Ishikawa (cell line): ENCODE measurements at regions not wholly inside any gene's neighbourhood (a gene's known extent, or its start where the extent isn't known, plus 50 kb on each side); places are given as distances from the start of the nearest gene placed in this dataset.

Source experiments
- CEBPB ChIP-seq: IDR thresholded peaks from 2 replicates; pipeline ENCODE4 v1.6.1; 2012
- CREB1 ChIP-seq: IDR thresholded peaks from 2 replicates; pipeline ENCODE4 v1.6.1; 2012; ENCODE audit warnings: low read depth
- EGR1 ChIP-seq: IDR thresholded peaks from 2 replicates; pipeline ENCODE4 v1.6.1; 2012
- EP300 ChIP-seq: IDR thresholded peaks from 2 replicates; pipeline ENCODE4 v1.6.1; 2012; ENCODE audit warnings: borderline replicate concordance
- FOXM1 ChIP-seq: IDR thresholded peaks from 2 replicates; pipeline ENCODE4 v1.6.1; 2012; ENCODE audit warnings: low read depth, borderline replicate concordance
- NFIC ChIP-seq: IDR thresholded peaks from 2 replicates; pipeline ENCODE4 v1.6.1; 2012
- RAD21 ChIP-seq: IDR thresholded peaks from 2 replicates; pipeline ENCODE4 v1.6.1; 2012; ENCODE audit warnings: low read depth
- REST ChIP-seq: IDR thresholded peaks from 2 replicates; pipeline ENCODE4 v1.6.1; 2012; ENCODE audit warnings: low read depth, mild to moderate bottlenecking
- TAF1 ChIP-seq: IDR thresholded peaks from 2 replicates; pipeline ENCODE4 v1.6.1; 2012; ENCODE audit warnings: low read depth, mild to moderate bottlenecking
- TCF12 ChIP-seq: IDR thresholded peaks from 2 replicates; pipeline ENCODE4 v1.6.1; 2012; ENCODE audit warnings: low read depth
- TEAD4 ChIP-seq: IDR thresholded peaks from 2 replicates; pipeline ENCODE4 v1.6.1; 2012
- USF1 ChIP-seq: IDR thresholded peaks from 2 replicates; pipeline ENCODE4 v1.6.1; 2012
- YY1 ChIP-seq: IDR thresholded peaks from 2 replicates; pipeline ENCODE4 v1.6.1; 2012; ENCODE audit warnings: low read depth
- ZBTB7A ChIP-seq: IDR thresholded peaks from 2 replicates; pipeline ENCODE4 v1.6.1; 2012; ENCODE audit warnings: low read depth
- TF ChIP-seq, protein P1 (sequence below): IDR thresholded peaks from 2 replicates; pipeline ENCODE4 v1.6.1; 2012

GRCh38 chr7:17444673-17445072 lies 146.2 kb downstream of the AHR start:
- TF ChIP-seq EGR1 (no peak), ZBTB7A (no peak), YY1 (no peak), CEBPB (no peak), TCF12 (no peak), REST (no peak), RAD21 (no peak), NFIC (no peak), FOXM1 (no peak), USF1 (no peak), TAF1 (no peak)
- TF ChIP-seq, protein P1, sequence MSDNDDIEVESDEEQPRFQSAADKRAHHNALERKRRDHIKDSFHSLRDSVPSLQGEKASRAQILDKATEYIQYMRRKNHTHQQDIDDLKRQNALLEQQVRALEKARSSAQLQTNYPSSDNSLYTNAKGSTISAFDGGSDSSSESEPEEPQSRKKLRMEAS = no peak

DNA sequence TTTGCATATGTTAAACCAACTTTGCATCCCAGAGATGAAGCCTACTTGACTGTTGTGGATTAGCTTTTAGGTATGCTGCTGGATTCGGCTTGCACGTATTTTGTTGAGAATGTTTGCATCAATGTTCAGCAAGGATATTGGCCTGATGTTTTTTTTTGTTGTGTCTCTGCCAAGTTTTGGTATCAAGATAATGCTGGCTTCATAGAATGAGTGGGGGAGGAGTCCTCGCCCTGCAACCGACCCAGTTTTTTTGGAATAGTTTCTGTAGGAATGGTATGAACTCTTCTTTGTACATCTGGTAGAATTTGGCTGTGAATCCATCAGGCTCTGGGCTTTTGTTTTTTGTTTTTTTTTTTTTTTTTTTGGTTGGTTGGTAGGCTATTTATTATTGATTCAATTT lies 147.9 kb downstream of the AHR start:
- TF ChIP-seq RAD21 = no peak
- TF ChIP-seq CREB1 = no peak
- no peak for TF ChIP-seq NFIC
- no peak for TF ChIP-seq EGR1
- no peak for TF ChIP-seq FOXM1
- TF ChIP-seq TCF12 = no peak
- no peak for TF ChIP-seq TAF1
- no peak for TF ChIP-seq CEBPB
- no peak for TF ChIP-seq USF1
- TF ChIP-seq TEAD4 = no peak
- TF ChIP-seq, protein P1 = no peak
- no peak for TF ChIP-seq YY1
- TF ChIP-seq REST = no peak
- TF ChIP-seq EP300 = no peak
- no peak for TF ChIP-seq ZBTB7A

DNA sequence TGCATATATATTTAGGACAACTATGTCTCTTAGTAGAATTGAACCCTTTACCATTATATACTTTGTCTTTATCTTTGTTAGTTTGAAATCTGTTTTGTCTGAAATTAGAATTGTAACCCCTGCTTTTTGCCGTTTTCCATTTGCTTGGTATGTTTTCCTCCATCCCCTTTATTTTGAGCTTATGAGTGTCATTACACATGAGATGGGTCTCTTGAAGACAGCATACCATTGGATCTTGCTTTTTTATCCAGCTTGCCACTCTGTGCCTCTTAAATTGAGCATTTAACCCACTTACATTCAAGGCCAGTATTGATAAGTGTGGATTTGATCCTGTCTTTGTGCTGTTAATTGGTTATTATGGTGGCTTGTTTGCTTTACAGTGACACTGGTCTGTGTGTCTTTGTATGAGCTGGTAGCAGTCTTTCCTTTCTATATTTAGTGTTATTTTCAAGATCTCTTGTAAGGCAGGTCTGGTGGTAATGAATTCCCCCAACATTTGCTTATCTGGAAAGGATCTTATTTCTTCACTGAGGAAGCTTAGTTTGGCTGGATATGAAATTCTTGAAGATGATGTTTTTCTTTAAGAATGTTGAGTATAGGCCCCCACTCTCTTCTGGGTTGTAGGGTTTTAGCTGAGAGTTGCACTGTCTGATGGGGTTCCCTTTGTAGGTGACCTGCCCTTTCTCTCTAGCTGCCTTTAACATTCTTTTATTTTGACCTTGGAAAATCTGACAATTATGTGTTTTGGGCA lies 149.5 kb downstream of the AHR start:
- TF ChIP-seq TEAD4 (no peak), CREB1 (no peak)

DNA sequence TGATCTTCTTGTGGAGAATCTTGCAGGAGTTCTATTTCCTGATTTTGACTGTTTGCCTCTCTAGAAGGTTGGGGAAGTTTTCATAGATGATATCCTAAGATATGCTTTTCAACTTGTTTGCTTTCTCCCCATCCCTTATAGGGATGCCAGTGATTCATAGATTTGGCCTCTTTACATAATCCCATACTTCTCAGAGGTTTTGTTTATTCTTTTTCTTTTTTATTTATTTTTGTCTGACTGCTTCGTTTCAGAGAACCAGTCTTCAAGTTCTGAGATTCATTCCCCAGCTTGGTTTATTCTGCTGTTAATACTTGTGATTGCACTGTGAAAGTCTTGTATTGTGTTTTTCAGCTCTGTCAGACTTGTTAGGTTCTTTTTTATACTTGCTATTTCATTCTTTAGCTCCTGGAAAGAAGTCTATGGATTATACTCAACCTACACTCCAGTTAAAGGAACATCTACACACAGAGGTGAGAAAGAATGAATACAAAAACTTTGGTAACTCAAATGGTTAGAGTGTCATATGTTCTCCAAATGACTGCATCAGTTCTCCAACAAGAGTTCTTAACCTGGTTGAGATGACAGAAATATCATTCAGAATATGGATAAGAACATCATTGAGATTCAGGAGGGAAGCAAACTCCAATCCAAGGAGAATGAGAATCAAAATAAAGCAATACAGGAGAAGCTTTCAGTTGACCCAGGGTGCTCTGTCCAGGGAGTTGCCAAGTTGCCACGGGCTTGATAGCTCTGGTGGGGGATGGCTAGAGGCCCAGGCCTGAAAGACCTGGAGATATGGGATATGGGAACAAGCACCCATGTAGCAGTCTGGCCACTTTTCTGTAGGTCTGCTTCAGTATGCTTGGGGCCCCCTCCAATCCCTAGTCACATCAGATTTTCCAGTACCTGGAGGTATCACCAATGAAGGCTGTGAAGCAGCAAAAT lies 150.3 kb downstream of the AHR start:
- TF ChIP-seq USF1 (no peak), YY1 (no peak), TEAD4 (no peak)

DNA sequence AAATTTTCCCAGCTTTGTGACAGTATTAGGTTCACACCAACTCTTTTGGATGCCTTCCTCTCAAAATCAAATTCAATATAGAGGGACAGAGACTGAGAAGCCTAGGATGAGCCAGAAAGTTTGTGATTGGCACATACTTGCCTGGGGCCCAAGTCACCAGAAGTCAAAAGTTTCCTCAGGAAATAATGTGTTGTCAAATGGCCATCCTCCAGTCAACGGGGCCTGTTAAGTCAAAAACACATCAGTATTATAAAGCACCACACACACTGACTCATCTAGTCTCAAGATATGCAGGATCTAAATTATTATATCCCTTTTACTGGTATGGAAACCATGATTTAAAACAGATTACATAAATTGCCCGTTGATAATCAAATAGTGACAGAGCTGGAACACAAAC lies 158.1 kb downstream of the AHR start:
- TF ChIP-seq TAF1 (no peak), YY1 (no peak), EP300 (no peak), REST (no peak), TCF12 (no peak), NFIC (no peak), ZBTB7A (no peak), EGR1 (no peak), CREB1 (no peak), USF1 (no peak)
- TF ChIP-seq, protein P1 = no peak
